Fibroblast of pulmonary artery (primary cell): ENCODE measurements at regions not wholly inside any gene's neighbourhood (a gene's known extent, or its start where the extent isn't known, plus 50 kb on each side); places are given as distances from the start of the nearest gene placed in this dataset.
A peak's percentile ranks its signal among the peaks of the same experiment; 100 is the strongest.

Source experiments
- DNase-seq: peaks from one replicate; pipeline ENCODE4 v3.0.0-alpha.2; 2010; ENCODE audit warnings: low read depth
- H3K4me3 ChIP-seq: replicated peaks from 2 replicates; pipeline ENCODE4 v1.5.1; 2011; ENCODE audit warnings: low read depth, mild to moderate bottlenecking, control low read depth, low read length, moderate library complexity
- TF ChIP-seq, protein P1 (sequence below): IDR thresholded peaks from 2 replicates; pipeline ENCODE4 v1.5.1; 2011; ENCODE audit warnings: mild to moderate bottlenecking, control low read depth, low read length, inconsistent platforms; ENCODE audit errors: missing control alignments

- TF ChIP-seq, protein P1, sequence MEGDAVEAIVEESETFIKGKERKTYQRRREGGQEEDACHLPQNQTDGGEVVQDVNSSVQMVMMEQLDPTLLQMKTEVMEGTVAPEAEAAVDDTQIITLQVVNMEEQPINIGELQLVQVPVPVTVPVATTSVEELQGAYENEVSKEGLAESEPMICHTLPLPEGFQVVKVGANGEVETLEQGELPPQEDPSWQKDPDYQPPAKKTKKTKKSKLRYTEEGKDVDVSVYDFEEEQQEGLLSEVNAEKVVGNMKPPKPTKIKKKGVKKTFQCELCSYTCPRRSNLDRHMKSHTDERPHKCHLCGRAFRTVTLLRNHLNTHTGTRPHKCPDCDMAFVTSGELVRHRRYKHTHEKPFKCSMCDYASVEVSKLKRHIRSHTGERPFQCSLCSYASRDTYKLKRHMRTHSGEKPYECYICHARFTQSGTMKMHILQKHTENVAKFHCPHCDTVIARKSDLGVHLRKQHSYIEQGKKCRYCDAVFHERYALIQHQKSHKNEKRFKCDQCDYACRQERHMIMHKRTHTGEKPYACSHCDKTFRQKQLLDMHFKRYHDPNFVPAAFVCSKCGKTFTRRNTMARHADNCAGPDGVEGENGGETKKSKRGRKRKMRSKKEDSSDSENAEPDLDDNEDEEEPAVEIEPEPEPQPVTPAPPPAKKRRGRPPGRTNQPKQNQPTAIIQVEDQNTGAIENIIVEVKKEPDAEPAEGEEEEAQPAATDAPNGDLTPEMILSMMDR = no peak
- no peak overlapping the region for H3K4me3 ChIP-seq
- no peak for DNase-seq
These were observed 804.5 kb upstream of the SOX9 start for GRCh38 chr17:71316176-71316897.

DNA sequence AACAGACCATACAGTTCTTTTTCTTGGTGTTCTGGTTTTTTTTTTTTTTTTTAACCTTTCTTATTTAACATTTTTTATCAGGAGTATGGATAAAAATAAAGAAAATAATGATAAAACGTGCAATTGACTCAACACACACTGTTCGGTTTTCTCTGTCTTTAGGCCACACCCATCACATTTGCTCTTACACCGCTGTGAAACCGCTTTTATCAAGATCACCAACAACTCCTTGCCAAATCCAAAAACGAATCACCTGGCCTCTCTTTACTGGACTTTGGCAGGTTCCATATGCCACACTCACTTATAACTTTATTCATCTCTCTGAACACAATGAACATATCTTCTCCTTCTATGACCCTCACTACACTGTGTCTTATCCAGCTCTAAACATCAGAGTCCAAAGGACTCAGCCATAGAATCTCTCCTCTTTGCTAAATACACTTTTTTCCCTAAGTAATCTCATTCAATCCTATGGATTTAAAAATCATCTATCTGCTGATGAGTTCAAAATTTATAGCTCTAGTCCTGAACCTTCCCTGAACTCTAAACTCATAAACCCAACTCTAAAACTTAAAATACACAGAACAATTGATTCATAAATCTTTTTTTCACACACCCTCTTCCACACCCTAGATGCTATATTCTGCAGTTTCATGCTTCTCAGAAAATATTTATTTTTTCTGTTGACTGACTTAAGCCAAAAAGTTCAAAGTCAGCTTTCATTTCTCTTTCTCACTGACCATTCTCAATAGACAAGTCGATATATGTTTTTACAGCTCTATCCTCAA lies 800.6 kb upstream of the SOX9 start:
- TF ChIP-seq, protein P1 = no peak
- no peak overlapping the region for H3K4me3 ChIP-seq
- DNase-seq = no peak

GRCh38 chr17:71325117-71325516 lies 795.7 kb upstream of the SOX9 start:
- DNase-seq = no peak
- H3K4me3 ChIP-seq = no peak overlapping the region
- TF ChIP-seq, protein P1 = no peak

DNA sequence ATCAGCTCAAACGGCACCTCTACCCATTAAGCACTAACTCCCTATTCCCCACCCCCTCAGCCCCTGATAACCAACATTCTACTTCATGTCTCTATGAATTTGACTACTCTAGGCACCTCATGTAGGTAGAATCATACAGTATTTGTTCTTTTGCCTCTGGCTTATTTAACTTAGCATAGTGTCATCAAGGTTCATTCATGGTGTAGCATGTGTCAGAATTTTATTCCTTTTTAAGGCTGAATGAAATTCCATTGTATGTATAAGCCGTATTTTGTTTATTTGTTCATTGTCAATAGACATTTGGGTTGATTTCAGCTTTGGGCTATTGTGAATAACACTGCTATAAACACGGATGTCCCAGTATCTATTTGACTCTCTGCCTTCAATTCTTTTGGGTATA lies 794.9 kb upstream of the SOX9 start:
- no peak for DNase-seq
- TF ChIP-seq, protein P1 = no peak
- no peak overlapping the region for H3K4me3 ChIP-seq

- TF ChIP-seq, protein P1 = no peak
- H3K4me3 ChIP-seq = no peak overlapping the region
- peak; percentile 58 for DNase-seq
These were observed 793.3 kb upstream of the SOX9 start for GRCh38 chr17:71327376-71328059.

- H3K4me3 ChIP-seq = no peak overlapping the region
- DNase-seq = no peak
- TF ChIP-seq, protein P1 = no peak
These were observed 791.3 kb upstream of the SOX9 start for GRCh38 chr17:71329310-71330098.
